HG03565 (cell line): ENCODE measurements at regions not wholly inside any gene's neighbourhood (a gene's known extent, or its start where the extent isn't known, plus 50 kb on each side); places are given as distances from the start of the nearest gene placed in this dataset.

Experiments used
- ATAC-seq: cut with Tn5 transposase; IDR thresholded peaks from one replicate; pipeline ENCODE4 v1.9.1; 2021; ENCODE audit warnings: mild to moderate bottlenecking, moderate library complexity; ENCODE audit not compliant: unreplicated experiment

DNA sequence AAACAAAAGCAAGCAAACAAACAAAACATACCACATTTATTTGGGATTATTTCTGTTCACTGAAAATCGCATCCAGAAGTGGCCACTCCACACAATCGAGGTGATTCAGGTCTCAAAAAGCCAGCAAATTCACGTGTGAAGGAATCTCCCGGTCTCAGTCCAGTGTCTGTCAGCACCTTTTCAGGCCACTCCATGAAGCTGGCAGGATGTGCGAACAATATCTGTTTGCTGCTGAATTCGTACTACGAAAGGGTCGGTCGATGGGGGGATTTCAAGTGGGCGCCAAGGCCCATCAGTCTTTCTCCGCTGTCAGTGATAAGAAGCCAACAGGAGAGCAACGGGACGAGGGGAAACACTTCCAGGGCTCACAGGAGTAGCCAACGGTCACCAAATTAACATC, 505.1 kb downstream of the IRX1 start:
- ATAC-seq, result no peak

DNA sequence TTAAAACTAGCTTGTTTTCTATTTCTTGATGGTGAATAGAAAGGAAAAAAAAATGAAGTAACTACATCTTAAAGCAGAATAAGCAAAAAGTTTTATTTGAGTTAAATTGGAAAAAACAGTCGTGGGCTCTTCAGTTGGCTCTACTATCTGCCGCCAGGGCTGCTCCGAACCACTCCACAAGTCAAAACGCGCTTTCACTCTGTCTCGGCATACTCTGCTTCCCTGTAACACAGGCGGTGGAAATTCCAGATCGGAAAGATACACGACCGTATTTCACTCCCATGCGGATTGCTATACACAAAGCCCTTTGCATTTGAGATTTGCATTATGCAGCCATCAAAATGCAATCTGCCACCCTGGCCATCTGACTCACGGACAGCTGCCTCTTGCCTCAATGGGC, 505.6 kb downstream of the IRX1 start:
- ATAC-seq, result no peak

DNA sequence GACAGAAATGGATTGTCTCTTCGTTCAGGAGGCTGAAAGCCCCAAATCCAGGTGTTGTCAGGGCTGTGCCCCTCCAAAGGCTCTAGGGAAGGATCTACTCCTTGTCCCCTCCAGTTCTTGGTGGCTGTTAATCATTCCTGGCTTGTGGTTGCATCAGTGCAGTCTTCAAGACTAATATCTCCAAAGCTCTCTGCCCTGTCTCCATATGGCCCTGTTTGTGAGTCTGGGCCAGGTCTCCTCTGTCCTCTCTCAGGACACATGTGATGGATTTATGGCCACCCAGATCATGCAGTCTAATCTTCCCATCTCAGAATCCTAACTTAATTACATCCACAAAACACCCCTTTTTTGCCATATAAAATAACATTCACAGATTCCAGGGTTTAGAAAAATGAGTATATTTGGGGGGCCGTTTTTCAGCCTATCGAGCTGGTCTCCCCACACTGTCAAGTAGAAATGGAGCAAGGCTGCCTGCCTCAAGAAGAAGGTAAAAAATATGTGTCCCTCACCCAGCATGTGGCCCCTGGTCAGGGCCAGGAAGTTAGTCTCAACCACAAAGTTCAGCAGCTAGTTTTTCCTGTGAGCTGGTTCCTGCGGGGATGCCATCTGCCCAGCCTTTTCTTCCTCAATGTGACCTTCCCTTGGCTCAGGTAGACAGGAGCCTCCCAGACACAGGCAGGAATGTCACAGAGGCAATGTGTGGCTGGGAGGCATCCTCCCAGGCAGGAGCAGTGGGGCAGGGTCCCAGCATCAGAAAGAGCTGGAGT, 509.4 kb downstream of the IRX1 start:
- ATAC-seq, result no peak

DNA sequence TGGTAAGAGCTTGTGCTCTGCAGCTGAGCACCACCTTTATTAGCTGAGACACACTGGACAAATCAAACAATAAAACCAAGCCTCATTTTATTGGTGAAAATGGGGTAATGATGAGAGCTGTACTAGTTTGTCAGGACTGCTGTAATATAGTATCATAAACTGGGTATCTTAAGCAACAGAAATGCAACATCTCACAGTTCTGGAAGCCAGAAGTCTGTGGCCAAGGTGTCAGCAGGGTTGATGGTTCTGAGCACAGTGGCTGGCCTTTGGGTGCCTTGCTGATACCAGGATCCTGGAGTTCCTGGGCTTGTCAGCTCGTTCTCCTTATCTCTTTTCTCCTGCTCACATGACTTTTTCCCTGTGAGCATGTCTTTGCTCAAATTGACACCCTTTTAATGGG, 513.1 kb downstream of the IRX1 start:
- no peak for ATAC-seq

DNA sequence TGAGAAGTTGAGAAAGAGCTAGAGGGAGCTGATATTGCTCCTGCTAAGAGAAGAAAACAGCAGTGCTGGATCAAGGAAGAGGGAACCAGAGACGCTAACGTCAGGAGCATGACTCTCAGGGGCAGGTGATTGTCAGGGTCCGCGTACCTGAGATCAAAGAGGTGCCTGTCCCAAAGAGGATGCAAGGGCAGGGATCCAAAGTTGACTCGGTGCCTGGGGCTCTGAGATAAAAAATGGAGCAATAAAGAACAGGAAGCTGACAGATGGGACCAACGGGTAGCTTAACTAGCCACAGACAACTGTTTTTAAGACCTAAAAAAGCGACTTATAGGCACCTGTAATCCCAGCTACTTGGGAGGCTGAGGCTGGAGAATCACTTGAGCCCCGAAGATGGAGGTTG, 517.8 kb downstream of the IRX1 start:
- ATAC-seq, result no peak

DNA sequence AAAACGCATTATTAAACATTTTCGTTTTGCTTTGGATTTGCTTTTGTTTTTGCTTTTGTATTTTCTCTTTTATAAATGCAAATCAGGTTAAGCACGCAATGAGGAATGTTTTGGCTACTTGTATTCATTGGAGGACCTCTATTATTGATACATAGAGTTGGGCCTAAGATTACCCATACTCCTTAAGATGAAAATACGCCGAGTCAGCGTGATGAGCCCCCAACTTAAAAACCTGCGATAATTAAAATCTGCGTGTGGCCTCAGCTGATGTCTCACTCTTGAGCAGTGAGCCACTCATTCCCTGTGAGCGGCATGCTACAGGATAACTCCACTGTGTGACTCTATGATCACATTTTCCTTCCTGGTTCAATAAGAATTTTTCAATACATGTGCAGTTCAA, 518.3 kb downstream of the IRX1 start:
- no peak for ATAC-seq

DNA sequence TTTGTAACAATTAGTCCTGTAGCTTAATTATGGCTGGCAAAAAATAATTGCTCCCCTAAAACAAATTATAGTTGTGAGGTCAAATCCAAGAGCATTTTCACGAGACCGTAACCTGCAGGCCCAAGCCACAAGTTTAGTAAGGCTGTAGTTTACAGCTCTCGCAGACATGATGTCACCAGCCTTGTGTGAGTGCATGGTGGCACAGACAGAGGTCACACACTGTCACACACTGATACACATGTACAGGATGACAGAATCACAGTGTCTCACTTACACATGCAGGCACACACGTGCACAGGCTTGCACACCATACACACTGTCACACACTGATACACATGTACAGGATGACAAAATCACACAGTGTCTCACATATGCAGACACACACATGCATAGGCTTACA, 518.8 kb downstream of the IRX1 start:
- ATAC-seq, result no peak

DNA sequence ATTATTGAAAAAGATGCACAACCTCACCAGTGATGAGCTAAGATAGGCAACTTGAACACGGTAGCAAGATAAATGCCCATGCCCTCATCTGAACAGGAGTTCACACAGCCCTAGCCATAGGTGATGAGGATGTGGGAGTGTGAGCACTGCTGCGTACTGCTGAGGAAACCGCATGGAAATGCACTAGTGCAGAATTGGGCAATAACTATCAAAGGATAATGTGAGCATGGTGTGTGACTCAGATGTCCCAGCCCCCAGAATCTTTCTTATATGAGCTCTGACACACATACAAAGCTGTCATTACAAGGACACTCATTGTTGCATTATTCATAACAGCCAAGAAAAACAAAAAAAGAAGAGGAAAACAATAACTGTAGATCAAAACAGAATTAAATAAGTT, 521.2 kb downstream of the IRX1 start:
- no peak for ATAC-seq

DNA sequence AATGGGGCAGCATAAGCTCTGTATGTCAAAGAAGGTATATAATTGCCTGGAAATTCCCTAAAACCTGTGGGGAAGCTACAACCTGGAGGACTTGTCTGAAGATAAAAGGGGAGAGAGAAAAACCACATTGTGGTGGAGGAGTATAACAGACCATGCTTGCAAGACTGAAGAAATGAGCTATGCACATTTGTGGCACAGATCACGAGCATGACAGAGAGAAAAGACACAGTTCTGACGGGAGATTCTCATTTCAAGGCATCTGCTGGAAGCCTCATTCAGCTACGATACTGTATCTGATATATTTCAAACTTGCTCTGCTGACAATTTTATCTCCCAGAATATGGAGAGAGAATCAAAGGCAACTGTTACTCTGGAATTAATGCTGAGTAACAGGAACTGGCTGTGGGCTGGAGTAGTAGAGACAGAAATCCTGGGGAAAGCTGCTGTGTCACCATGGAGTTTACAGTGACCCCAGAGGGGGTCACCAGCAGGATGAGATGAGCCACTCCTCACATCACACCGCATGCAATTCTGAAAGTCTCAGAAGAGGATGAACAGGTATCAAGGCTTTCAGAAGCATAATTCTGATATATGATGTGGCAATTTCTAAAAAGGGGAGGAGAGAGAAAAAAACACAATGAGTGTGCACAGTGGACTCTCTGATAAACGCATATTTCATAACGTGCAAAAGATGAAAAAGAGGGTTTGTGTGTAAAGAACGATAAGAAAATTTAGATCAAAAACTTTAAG, 528.8 kb downstream of the IRX1 start:
- no peak for ATAC-seq

DNA sequence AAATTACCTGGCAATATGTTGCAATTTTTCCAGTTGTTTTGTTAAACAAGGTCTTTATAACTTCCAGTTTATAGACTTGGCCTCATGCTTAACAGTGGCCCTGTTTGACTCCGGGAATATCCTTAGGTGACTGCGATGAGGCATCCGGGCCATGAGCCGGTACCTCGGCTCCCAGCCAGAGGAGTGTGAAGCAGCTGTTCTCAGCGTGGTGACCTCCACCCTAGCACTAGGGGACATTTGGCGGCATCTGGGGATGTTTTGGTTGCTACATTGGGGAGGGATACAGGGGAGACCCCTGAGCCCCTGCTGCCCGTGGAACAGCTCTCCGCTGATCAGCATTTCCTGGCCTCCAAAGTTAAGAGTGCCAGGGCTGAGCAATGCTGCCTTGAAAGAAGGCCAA, 533.4 kb downstream of the IRX1 start:
- no peak for ATAC-seq

DNA sequence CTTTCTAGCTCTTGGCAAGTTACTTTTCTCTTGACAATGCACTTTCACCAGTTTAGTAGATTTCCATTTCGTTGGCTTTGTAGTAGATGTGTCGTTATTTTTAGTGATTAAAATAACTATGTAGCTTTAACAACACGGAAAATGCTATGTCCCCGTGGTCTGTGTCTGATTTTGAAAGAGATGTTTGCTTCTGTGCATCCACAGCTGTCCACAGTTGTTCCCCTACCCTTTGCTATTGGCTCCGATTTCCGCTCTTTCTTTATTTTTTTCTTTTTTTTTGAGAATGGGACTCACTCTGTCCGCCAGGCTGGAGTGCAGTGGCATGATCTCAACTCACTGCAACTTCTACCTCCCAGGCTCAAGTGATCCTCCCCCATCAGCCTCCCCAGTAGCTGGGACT, 533.9 kb downstream of the IRX1 start:
- no peak for ATAC-seq

DNA sequence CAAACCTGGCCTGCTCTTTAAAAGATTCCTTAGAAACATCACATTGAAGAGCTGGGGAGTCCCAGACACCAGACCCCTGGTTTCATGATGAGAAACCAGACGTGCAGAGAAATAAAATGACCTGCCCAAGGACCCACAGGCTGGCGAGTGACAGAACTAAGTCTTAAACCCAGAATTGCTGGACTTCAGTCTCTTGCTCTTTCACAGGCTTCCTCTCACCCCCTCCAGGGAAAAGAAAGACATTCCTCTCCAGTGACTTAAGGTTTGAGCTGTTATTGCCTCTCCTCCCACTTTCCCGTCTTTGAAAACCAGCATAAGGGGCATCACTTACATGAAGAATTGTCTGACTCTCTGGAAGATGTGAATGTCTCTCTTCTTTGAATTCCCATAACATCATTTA, 535.2 kb downstream of the IRX1 start:
- no peak for ATAC-seq

DNA sequence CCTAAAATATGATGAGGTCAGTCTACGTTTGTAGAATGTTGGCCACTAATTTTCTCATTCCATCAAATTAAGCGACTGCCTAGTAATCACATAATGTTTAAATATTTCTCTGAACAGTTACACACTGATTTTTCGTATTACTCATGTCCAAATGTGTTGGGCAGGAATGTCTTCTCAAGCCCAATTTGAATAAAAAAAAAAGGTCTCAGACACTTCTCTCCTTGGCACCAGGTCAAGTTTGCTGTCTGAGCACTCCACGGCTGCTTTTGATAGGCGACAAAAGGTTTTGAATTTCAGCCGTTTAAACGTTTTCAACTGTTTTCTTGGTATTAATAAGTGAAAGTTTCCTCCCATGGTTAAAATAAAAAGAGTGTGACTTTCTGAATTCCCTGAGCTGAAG, 542.1 kb downstream of the IRX1 start:
- no peak for ATAC-seq

DNA sequence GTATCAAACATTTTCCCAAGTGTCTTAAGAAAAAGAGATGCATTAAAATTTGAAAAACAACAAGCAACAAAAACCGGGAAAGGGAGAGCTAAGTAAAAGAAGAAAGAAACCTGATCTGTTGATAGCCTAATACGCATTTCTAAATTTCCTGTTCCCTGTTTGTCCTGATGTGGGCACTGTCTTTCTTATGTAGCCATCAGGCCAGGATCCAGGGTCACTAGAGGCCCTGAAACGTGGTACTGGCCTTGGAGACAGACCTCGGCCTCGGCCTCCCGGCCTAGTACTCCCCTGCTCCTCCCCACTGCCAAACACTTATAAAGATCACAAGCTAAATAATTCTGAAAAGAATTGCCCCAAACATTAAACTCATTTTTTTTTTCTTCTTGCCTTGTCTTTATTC, 547.2 kb downstream of the IRX1 start:
- no peak for ATAC-seq

DNA sequence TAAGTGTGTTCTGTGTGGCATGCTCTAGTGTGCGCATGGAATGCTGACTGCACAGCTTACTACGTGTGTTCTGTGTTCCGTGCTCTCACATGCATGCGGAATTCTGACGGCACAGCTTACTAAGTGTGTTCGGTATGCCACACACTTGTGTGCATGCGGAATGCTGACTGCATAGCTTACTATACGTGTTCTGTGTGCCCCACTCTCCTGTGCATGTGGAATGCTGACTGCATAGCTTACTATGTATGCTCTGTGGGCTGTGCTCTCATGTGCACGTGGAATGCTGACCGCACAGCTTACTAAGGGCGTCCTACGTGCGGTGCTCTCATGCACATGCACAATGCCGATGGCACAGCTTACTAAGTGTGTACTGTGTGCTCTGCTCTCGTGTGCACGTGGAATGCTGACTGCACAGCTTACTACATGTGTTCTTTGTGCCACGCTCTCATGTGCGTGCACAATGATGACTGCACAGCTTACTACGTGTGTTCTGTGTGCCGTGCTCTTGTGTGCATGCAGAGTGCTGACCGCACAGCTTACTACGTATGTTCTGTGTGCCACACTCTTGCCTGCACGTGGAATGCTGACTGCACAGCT, 548.9 kb downstream of the IRX1 start:
- ATAC-seq, result no peak

DNA sequence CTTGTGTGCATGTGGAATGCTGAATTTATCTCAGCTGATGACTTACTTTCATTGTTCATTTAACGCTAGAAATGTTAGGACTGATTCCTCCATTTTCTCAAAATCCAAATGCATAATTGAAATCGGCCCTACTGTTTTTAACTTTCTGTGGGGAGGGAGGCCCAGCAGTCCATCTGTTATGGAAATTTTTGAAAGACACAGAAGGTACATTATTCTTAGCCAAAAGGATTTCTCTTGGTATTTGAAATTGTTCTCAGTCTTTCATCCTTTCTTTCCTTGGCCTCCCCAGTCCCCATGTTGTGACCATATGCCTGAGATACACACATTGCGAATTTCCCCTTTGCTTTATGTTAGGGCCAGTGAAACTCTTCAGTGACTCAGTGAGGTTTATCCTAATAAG, 549.9 kb downstream of the IRX1 start:
- no peak for ATAC-seq

DNA sequence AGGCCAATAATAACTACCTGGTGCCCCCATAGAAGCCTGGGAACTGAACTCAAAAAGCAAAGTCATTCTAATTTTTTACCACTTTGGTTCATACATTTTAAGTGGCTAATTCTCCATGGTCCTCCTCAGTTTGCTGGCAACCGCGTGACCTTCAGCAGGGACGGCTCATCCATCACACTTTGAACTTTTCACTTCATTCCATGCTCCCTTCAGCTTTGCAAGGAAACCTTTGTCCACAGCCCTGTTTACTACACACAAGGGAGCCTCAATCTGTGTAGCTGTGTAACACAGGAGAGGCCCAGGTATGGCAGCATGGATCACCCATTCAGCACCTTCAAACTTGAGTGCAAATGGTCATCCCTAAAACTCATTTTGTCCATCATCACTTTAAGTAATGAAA, 552.4 kb downstream of the IRX1 start:
- no peak for ATAC-seq

DNA sequence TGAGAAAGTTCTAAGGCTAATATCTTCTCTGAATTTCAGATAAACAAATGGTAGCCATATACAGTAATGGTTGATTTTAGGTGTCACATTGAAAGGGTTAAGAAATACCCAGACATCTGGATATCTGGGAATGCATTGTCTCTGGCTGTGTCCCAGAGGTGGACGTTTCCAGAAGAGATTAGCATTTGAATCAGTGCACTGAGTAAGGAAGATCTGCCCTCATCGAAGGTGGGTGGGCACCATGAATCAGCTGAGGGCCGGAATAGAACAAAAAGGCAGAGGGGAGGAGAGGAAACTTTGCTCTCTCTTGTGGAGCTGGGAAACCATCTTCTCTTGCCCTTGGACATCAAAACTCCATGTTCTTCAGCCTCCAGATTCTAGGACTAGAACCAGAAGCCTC, 554.4 kb downstream of the IRX1 start:
- ATAC-seq, result no peak

DNA sequence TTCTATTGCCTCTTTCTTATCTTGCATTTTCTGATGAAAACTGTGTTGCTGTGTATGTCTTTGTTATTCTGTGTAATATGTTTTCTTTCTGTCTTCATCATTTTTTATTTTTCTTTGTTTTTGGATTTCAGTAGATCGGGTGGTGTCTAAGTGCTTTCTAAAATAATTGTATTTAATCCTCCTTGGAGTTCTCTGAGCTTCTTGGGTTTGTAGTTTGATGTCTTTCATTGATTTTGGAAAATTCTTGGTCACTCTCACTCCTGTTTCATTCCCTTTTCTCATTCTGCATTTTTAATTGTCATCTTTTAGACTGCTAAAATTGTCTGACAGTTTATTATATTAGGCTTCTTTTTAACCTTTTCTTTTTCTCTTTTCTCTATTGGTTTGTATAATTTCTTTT, 560.5 kb downstream of the IRX1 start:
- no peak for ATAC-seq

DNA sequence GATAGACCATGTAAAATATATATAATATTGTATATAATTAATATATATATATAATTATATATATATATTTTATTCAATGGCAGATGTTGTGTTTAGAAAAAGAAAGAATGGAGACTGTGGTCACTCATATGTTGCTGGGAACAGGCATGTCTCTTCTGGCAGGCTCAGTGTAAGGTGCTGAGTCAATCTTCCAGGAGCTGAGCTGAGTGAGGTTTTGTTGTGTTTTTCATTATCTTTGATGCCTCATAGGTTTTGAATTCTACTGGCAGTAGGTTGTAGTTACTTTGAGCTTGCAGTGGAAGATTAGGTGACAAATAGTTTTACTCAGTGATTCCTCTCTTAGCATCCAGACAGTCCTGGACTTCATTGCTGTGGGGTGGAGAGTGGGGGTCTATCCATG, 561.3 kb downstream of the IRX1 start:
- ATAC-seq, result no peak

DNA sequence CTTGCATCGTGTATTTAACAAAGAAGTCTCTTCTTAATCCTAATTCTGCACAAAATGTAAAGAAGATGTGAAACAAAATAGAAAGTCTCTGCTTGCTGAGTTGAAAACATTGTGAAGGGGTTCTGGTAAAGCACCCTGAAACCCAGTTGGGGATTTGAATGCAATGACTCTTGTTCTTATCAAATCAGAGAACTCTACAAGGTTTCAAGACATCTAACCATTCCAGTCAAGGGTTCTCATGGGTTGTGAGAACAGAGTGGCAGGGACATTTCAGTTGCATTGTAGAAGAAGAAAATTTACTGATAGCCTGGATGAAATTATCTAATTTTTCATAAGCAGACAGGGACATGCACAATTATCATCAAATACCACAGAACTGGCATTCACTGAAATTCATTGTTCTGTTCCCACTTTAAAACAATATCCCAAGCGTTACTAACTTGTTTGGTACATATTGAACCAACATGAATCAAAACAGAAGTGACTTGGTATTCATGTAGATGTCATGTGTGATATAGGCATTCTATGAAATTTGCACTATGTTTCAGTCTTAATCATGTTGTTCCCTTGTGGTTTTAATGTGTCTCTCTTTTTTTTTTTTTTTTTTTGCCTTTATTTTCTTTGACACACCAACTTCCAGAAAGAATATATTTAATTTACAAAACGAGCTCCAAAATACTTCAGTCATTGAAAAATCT, 563.3 kb downstream of the IRX1 start:
- no peak for ATAC-seq

DNA sequence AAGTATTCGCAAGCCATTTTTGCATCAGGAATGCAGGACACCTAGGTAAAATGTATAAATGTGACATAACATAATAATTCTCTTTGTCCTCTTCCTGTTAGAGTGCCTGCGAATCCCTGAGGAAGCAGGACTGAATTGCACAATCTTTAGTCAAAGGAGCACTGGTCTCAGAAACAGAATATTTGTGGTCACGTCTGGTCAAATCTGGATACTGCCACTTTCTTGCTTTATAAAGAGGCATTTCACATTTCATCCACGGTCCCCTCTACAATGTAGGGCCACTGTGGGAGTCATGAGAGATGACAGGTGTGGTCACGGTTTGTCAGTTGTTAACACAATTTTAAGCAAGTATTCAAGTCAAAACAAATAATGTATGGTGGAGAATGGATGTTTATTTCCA, 564.0 kb downstream of the IRX1 start:
- no peak for ATAC-seq
